Activated CD4-positive, alpha-beta T cell treated with anti-CD3 and anti-CD28 coated beads for 36 hours (primary cell): ENCODE measurements at regions not wholly inside any gene's neighbourhood (a gene's known extent, or its start where the extent isn't known, plus 50 kb on each side); places are given as distances from the start of the nearest gene placed in this dataset.
"Not testable (repeated sequence)": the region's sequence is repeated elsewhere in the genome, so short reads cannot be mapped to it uniquely, and the experiment has no call there.

Experiments
- ATAC-seq: fragments of 200-7000 bp; cut with Tn5 transposase; one replicate; pipeline ENCODE4 v1.10.0; 2021; ENCODE audit warnings: mild to moderate bottlenecking, moderate library complexity
- CTCF ChIA-PET: fragments of 350-600 bp; sonication (Branson Sonifier 250); formaldehyde crosslinking; loops from one replicate; lab custom pipeline; 2021; ENCODE audit warnings: antibody characterized with exemption; lab: Charles Lee
- POLR2A ChIA-PET: fragments of 350-600 bp; sonication (Branson Sonifier 250); formaldehyde crosslinking; loops from one replicate; lab custom pipeline; 2021; ENCODE audit warnings: antibody characterized with exemption, inconsistent platforms; lab: Charles Lee
- DNase-seq: peaks from one replicate; pipeline ENCODE4 v3.0.0-alpha.2; 2020
- H3K27ac Mint-ChIP-seq: one replicate; pipeline ENCODE4 v1.8.0; 2021; ENCODE audit warnings: mixed read lengths
- H3K27me3 Mint-ChIP-seq: one replicate; pipeline ENCODE4 v1.8.0; 2021; ENCODE audit warnings: mixed read lengths
- H3K36me3 Mint-ChIP-seq: one replicate; pipeline ENCODE4 v1.8.0; 2021; ENCODE audit warnings: low read depth, mixed read lengths
- H3K4me1 Mint-ChIP-seq: one replicate; pipeline ENCODE4 v1.8.0; 2021; ENCODE audit warnings: mixed read lengths
- H3K4me3 Mint-ChIP-seq: one replicate; pipeline ENCODE4 v1.8.0; 2021; ENCODE audit warnings: mild to moderate bottlenecking, moderate library complexity, mixed read lengths
- H3K9me3 Mint-ChIP-seq: one replicate; pipeline ENCODE4 v1.8.0; 2021; ENCODE audit warnings: low read depth, mixed read lengths
- intact Hi-C, 2 experiments: fragments of 100-400 bp; cut with DNase I in 1 of 2; cut with micrococcal nuclease in 1 of 2; formaldehyde crosslinking; loops; one replicate each; pipeline versions ENCODE4 v1.14.2 to v1.15.1; 2022 to 2024; cut with DNase I, micrococcal nuclease

- H3K36me3 Mint-ChIP-seq, H3K4me1 Mint-ChIP-seq, POLR2A ChIA-PET, CTCF ChIA-PET, H3K4me3 Mint-ChIP-seq, H3K27ac Mint-ChIP-seq, H3K27me3 Mint-ChIP-seq, H3K9me3 Mint-ChIP-seq, ATAC-seq, DNase-seq, intact Hi-C loops: not testable (repeated sequence)
Measured at GRCh38 chr16:16448423-16448822, 69.5 kb downstream of the NPIPA7 start.

- H3K4me3 Mint-ChIP-seq, H3K27me3 Mint-ChIP-seq, ATAC-seq, H3K36me3 Mint-ChIP-seq, H3K9me3 Mint-ChIP-seq, DNase-seq, intact Hi-C loops, H3K4me1 Mint-ChIP-seq, CTCF ChIA-PET, POLR2A ChIA-PET, H3K27ac Mint-ChIP-seq: not testable (repeated sequence)
Measured at GRCh38 chr16:16449712-16450237, 70.8 kb downstream of the NPIPA7 start.

GRCh38 chr16:16451721-16452410, 72.9 kb downstream of the NPIPA7 start:
- H3K27me3 Mint-ChIP-seq, H3K9me3 Mint-ChIP-seq, DNase-seq, H3K4me1 Mint-ChIP-seq, ATAC-seq, H3K36me3 Mint-ChIP-seq, H3K27ac Mint-ChIP-seq, intact Hi-C loops, POLR2A ChIA-PET, H3K4me3 Mint-ChIP-seq, CTCF ChIA-PET: not testable (repeated sequence)

GRCh38 chr16:16458579-16458978, 79.6 kb downstream of the NPIPA7 start:
- not testable (repeated sequence) for ATAC-seq, DNase-seq

DNA sequence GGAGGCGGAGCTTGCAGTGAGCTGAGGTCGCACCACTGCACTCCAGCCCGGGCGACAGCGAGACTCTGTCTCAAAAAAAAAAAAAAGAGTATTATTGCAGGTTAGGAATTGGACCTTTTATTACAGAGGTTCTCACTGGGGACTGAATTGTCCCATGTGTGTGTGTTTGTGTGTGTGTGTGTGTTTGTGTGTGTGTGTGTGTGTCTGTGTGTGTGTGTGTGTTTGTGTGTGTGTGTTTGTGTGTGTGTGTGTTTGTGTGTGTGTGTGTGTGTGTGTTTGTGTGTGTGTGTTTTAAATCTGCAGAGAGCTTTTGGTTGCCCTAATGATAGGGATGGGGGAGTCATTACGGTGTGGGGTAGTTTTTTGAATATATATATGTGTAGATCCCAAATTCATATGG, 84.9 kb downstream of the NPIPA7 start:
- CTCF ChIA-PET, H3K27ac Mint-ChIP-seq, H3K27me3 Mint-ChIP-seq, ATAC-seq, H3K9me3 Mint-ChIP-seq, DNase-seq, H3K4me1 Mint-ChIP-seq, POLR2A ChIA-PET, H3K4me3 Mint-ChIP-seq, intact Hi-C loops, H3K36me3 Mint-ChIP-seq: not testable (repeated sequence)

More at GRCh38 chr16:16458579-16458978, 79.6 kb downstream of the NPIPA7 start:
- H3K27me3 Mint-ChIP-seq, POLR2A ChIA-PET, CTCF ChIA-PET, H3K9me3 Mint-ChIP-seq, H3K4me1 Mint-ChIP-seq, H3K36me3 Mint-ChIP-seq, H3K4me3 Mint-ChIP-seq, H3K27ac Mint-ChIP-seq, intact Hi-C loops: not testable (repeated sequence)

DNA sequence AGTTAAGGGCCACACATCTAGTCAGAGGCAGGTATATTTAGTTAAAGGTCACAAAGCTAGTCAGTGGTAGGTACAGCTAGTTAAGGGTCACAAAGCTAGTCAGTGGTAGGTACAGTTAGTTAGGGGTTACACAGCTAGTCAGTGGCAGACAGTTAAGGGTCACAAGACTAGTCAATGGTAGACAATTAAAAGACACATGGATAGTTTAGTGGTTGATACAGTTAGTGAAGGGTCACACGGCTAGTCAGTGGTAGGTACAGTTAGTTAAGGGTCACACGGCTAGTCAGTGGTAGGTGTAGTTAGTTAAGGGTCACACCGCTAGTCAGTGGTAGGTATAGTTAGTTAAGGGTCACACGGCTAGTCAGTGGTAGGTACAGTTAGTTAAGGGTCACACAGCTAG, 110.0 kb downstream of the NPIPA7 start:
- intact Hi-C loops, ATAC-seq, H3K4me3 Mint-ChIP-seq, POLR2A ChIA-PET, H3K36me3 Mint-ChIP-seq, CTCF ChIA-PET, H3K4me1 Mint-ChIP-seq, H3K9me3 Mint-ChIP-seq, H3K27me3 Mint-ChIP-seq, H3K27ac Mint-ChIP-seq, DNase-seq: not testable (repeated sequence)

- CTCF ChIA-PET, H3K36me3 Mint-ChIP-seq, ATAC-seq, H3K27ac Mint-ChIP-seq, H3K9me3 Mint-ChIP-seq, H3K4me3 Mint-ChIP-seq, H3K27me3 Mint-ChIP-seq, POLR2A ChIA-PET, DNase-seq, H3K4me1 Mint-ChIP-seq, intact Hi-C loops: not testable (repeated sequence)
Measured at GRCh38 chr16:16489466-16489865, 110.5 kb downstream of the NPIPA7 start.

DNA sequence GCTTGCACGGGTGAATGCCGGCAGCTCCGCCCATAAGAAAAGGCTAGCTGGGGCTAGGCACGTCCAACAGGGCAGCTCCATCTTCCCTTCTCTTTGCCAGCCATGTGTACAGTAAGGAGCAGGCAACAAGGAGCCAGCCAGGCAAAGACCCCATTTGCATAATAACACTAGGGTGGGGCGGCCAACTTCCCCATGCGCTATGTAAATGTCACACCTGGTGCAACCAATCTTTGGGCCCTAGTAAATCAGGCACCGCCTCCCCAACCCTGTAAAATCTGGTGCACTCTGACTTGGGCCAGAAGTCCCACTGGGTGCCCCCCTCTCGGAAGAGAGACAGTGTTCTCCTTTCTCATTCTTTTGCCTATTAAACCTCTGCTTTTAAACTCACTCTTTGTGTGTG, 115.2 kb downstream of the NPIPA7 start:
- H3K9me3 Mint-ChIP-seq, H3K4me3 Mint-ChIP-seq, intact Hi-C loops, CTCF ChIA-PET, H3K4me1 Mint-ChIP-seq, H3K36me3 Mint-ChIP-seq, H3K27me3 Mint-ChIP-seq, POLR2A ChIA-PET, H3K27ac Mint-ChIP-seq, ATAC-seq, DNase-seq: not testable (repeated sequence)

- CTCF ChIA-PET: not testable (repeated sequence)
Measured at GRCh38 chr16:16494998-16495397, 116.1 kb downstream of the NPIPA7 start.

GRCh38 chr16:16499875-16500274, 120.9 kb downstream of the NPIPA7 start:
- ATAC-seq, H3K4me3 Mint-ChIP-seq, DNase-seq, H3K4me1 Mint-ChIP-seq, H3K9me3 Mint-ChIP-seq, H3K27ac Mint-ChIP-seq, H3K36me3 Mint-ChIP-seq, intact Hi-C loops, POLR2A ChIA-PET, H3K27me3 Mint-ChIP-seq, CTCF ChIA-PET: not testable (repeated sequence)

More at GRCh38 chr16:16494998-16495397, 116.1 kb downstream of the NPIPA7 start:
- intact Hi-C loops, H3K27ac Mint-ChIP-seq, ATAC-seq, H3K4me3 Mint-ChIP-seq, H3K9me3 Mint-ChIP-seq, H3K4me1 Mint-ChIP-seq, POLR2A ChIA-PET, H3K36me3 Mint-ChIP-seq, H3K27me3 Mint-ChIP-seq, DNase-seq: not testable (repeated sequence)

DNA sequence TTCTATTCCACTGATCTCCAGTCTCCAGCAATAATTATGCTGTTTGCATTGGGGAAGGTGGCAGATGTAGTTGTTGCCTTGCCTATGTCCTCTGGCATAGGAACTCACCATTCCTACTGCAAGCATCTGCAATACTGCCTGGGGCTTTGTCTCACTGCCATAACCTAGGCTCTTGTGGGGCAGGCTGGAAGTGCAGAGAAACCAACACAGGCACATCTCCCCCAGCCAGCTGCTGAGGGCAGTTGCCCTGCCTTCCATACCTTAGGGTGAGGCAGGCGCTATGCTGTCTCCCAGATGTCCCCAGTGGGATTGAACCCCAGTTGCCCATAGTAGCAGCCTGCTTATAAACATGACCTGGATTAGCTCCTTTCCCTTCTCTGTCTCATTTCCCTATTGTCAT, 128.1 kb downstream of the NPIPA7 start:
- CTCF ChIA-PET, H3K9me3 Mint-ChIP-seq, intact Hi-C loops, DNase-seq, POLR2A ChIA-PET, H3K4me3 Mint-ChIP-seq, H3K27me3 Mint-ChIP-seq, H3K4me1 Mint-ChIP-seq, H3K27ac Mint-ChIP-seq, ATAC-seq, H3K36me3 Mint-ChIP-seq: not testable (repeated sequence)

DNA sequence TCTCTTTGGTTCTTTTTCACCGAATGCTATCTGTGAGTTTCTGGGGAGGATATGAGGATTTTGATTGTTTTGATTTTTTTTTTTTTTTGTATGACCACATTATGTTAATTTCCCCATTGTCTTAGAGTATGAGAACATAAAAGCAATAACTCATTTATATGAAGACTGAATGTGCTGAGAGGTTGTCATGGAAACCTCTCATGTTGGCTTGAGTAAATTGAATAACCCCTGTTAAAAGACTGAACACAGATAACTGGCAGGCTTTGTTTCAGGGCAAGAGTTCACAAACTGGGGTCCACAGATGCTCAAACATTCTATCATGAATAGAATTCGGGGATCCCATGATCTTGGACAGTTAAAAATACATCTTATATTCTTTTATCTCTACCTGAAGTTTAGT, 129.4 kb downstream of the NPIPA7 start:
- H3K27me3 Mint-ChIP-seq, intact Hi-C loops, H3K9me3 Mint-ChIP-seq, H3K4me3 Mint-ChIP-seq, ATAC-seq, DNase-seq, POLR2A ChIA-PET, CTCF ChIA-PET, H3K36me3 Mint-ChIP-seq, H3K27ac Mint-ChIP-seq, H3K4me1 Mint-ChIP-seq: not testable (repeated sequence)
